Erythroblast (primary cell): ENCODE measurements at regions not wholly inside any gene's neighbourhood (a gene's known extent, or its start where the extent isn't known, plus 50 kb on each side); places are given as distances from the start of the nearest gene placed in this dataset.
"Not testable (repeated sequence)": the region's sequence is repeated elsewhere in the genome, so short reads cannot be mapped to it uniquely, and the experiment has no call there.

Source experiments
- GATA1 ChIP-seq: IDR thresholded peaks from 2 replicates; pipeline ENCODE4 v1.6.1; 2011; ENCODE audit warnings: low read depth, mild to moderate bottlenecking, control low read depth, low read length, moderate library complexity
- POLR2A ChIP-seq: IDR thresholded peaks from 2 replicates; pipeline ENCODE4 v1.6.1; 2011; ENCODE audit warnings: mild to moderate bottlenecking, low read length

DNA sequence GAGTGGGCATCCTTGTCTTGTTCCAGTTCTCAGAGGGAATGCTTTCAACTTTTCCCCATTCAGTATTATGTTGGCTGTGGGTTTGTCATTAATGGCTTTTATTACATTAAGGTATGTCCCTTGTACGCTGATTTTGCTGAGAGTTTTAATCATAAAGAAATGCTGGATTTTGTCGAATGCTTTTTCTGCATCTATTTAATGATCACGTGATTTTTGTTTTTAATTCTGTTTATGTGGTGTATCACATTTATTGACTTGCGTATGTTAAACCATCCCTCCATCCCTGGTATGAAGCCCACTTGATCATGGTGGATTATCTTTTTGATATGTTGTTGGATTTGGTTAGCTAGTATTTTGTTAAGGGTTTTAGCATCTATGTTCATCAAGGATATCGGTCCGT lies 266.9 kb upstream of the DIPK2B start:
- TF ChIP-seq POLR2A, GATA1: not testable (repeated sequence)
